GM21360 (cell line): ENCODE measurements at regions not wholly inside any gene's neighbourhood (a gene's known extent, or its start where the extent isn't known, plus 50 kb on each side); places are given as distances from the start of the nearest gene placed in this dataset.

ENCODE experiments used
- ATAC-seq: cut with Tn5 transposase; IDR thresholded peaks from one replicate; pipeline ENCODE4 v1.9.1; 2021; ENCODE audit warnings: mild to moderate bottlenecking, moderate library complexity; ENCODE audit not compliant: unreplicated experiment

DNA sequence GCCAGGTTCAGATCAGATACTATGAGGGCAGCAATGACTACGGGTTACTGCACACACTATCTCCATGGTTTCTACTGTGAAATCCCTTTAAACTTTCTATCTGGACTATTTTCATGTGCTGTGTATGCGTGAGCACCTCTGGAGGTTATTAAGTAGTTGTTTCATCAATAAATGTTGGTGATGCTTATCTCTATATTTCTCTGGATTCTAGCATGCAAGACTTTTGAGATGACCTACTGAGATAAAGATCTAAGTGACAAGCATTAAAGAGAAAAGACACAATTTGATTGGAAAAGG is 194.0 kb downstream of the NRIP1 start:
- no peak for ATAC-seq

DNA sequence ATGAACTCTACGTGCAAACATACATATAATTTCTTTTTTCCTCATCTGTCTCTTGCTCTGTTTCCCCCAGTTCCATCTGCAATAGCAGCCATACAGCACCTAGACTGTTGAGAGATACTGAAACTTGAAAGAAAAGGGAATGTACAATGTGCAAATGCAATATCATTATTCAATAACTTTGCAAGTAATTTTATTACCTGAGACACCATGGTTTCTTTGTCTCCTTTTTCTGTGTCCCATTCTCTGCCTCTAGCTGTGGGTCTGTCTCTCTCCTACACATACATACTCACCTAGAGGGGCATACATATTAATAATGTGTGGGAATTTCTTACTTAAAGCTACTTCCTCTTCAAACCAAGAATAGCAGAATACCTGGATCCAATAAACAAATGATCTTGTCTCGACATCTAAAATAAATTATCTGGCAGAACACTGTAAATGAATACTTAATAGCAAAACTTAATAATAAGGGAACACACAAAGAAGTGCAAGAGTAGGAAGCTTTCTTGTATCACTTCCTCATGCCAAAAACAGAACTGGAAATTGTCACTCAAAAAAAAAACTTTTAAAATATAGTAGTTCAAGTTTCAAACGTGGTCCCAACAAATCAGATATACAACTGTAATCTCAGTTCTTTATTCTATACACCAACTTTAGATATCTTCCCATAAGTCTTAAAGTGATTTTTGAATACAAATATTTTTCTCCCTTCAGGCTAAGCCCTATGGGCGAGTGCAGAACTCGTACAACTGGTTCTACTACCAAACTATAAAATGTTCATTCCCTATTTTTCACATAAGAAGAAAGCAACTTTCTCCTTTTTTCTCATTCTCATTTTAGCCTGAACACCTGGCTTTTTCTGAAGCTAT is 194.6 kb downstream of the NRIP1 start:
- ATAC-seq, result no peak

DNA sequence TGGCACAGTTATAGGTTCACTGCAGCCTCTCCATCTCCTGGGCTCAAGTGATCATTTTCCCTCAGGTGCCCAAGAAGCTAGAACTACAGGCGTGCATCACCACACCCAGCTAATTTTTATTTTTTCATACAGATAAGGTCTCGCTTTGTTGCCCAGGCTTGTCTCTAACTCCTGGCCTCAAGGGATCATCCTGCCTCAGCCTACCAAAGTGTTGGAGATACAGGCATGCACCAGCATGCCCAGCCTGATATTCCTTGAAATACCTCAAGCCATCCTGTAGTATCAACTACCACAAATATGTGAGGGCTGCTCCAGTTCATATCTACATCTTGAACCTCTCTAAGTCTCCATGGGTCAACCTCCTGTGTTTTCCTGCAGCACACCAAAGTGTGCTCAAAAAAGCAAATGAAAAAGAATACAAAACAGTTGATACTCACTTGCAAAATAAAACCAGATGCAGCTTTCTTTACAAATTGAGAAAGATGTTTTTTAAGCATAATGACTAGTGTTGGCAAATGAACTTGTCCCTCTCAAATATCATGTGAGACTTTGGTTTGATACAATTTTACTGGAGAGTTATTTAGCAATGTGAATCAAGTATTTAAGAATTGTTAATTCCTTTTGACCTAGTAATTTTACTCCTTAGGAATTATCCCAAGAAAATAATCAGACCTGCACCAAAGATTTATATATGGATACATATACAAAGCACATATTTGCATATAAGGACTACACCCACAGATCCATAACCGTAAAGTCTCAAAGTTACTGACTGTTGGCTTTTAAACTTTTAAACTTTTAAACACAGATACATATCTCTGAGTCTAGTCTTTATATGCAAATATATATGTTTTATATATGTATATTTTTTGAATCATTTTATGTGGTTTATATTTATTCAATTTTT is 197.7 kb downstream of the NRIP1 start:
- ATAC-seq, result no peak

DNA sequence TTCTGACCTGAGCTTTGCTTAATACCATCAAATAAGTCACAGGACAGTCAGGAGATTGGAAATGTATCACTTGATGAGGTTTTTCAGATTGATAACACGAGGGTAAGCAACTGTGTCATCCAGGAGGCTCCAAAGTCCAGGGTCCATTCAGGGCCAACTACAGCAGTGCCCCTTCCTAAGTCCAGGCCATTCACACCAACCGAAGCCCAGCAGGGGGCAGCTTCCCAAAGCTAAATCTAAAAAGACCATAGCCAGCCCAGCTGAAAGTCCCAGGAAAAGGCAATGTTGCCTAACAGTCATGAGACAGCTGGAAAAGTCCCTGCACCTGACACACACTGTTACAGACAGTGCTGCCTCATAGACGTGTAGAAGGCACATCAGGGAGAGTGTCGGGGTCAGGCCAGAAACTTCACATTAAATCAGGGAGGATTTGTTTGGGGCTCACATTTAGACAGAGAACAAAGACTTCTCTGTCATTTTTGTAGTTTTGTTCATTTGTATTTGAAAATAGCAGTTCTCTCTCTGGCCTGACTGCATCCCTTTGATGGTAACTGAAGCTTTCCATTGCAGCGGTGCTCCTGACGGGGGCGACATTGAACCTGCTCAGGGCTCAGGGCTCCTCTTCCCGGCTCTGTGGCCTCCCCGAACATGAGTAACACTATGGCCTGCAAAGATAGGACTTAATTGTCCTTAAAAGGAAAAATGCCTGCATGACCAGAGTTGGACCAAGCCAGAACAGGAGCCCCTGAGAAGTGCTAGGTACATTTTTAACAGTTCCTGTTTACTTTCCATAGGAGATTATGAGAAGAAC is 200.4 kb downstream of the NRIP1 start:
- peak; percentile 80 for ATAC-seq

DNA sequence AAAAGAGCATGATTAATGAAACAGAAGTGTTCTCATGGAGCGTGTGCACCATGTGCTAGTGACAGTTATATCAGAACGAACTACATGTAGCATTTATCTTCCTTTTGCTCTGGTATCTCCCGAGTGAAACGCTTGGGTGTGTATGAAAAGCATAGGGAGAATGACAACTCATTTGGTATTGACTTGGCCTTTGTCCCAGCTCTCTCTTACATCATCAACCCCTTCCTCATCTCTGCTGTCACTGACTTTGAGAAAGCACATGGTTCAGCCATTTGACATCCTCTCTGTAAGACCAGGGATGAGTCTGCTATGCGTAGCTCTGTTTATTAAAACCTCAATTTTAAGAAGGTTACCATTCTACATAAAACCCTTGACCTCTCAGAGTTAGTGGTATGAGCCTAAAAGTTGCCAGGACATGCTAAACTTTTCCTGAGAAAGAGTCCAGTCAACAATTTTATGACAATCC is 201.0 kb downstream of the NRIP1 start:
- ATAC-seq, result no peak

DNA sequence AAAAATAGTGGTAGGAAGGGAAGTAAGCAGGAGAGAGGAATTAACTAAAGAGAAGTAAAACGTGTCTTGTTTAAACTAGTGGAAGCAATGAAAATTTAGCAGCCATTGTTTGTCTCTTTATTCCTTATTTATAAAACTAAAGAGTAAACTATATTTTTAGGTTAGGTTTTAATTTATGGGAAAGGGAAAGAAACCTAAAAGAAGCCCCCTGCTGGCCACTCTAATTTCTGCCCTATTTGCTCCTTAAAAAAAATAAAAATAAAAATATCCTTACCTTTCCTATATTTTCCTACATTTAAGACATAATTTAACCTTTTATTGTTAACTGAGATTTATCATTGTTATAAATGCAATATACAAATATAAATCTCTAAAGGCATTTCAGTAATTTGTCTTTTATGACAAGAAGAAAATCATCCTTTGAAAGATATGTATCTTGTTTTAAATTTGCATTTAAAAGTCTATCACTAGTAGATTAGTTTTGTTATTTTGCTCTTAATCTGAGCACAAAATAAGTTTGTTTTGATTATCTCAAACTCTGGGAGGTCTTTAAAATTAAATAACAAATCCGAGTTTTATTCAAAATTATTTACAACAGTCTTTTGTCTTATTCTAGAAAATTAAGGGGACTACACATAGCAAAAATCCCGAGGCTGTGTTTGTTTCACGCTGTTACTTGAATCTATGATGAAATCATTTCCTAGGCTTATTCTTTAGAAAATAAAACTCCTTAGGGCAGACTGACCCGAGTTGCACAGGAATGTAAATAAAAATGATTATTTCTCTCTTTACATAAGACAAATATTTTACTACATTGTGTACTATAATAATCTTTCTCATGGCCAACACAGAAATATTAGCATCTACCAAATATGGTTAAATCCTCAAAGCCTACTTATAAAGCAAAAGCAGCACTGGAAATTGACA is 201.7 kb downstream of the NRIP1 start:
- no peak for ATAC-seq

DNA sequence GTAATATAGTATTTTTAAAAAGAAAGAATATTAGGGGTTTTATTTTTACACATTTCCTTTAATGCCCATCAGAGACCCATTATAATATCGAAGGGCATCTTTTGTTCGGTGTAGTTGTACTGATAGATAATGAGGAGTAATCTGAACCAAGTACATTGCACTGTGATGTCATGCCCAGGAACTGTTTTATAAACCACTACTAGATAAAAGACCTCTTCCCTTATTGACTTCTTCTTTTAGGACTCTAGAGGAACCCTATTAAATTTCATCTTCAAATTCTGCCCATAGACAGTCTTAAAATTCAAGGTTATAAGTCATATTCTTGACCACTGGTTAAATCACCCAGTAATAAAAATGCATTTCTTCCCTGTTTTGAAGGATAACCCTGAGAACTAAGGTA is 206.5 kb downstream of the NRIP1 start:
- no peak for ATAC-seq

DNA sequence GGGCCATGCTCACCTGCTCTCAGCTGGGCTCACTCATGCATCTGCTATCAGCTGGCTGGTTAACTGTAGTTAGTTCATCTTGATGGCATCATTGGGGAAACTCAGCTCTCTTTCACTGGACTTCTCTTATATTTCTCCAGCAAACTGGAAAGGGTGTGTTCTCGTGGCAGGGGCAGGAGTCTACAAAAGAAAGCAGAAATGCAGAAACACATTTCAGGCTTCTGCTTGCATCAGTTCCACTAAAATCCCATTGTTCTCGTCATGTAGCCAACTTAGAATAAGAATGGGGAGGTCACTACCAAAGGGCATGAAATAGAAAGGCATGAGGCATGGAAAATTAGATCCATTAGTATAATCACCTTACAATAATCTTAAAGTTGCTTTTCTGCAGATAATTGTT is 207.3 kb downstream of the NRIP1 start:
- ATAC-seq, result no peak

DNA sequence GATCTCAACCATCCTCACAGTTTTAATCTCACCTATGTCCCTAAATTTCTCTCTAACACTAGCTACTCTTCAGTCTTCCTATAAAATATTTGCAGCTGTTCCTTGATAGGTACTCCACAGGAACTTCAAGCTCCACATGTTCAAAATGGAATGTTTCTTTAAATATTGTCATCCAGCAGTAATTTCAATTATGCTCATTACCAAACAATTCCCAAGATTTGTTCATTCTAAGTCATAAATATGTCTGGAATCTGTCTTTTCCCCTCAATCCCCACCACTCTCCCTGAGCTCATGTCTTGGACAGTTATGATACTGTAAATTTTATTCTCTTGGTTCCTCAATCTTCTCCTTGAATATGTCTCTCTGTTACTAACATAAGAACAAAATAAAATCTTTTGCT is 214.4 kb downstream of the NRIP1 start:
- no peak for ATAC-seq

DNA sequence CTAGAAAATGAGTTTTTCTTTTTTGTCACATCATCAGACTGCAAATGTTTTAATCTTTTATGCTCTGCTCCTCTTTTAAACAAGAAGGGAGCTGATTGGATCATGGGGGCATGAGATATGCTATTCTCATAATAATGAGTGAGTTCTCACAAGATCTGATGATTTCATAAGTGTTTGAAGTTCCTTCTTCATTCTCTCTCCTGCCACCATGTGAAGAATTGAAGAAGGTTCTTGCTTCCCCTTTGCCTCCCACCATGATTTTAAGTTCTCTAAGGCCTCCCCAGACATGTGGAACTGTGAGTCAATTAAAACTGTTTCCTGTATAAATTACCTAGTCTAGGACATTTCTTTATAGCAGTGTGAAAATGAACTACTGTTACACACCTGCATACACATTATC is 218.2 kb downstream of the NRIP1 start:
- ATAC-seq, result no peak

DNA sequence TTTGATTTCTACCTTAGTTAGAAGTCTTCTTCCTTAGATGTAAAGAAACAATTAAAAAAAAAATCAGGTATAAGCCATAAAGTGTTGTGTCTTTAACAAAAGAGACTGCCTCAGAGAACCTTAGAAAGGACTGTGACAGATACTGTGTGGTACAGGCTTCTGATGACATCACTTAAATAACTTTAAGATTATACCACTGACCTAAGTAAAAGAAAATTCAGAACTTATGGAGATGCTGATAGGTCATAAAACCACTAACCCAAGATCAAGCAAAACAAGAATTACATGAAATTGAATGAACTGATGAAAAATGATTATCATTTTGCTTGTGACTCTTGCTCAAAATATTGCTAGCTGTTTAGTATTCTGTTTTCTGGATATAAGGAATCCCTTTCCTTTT is 220.8 kb downstream of the NRIP1 start:
- ATAC-seq, result no peak

DNA sequence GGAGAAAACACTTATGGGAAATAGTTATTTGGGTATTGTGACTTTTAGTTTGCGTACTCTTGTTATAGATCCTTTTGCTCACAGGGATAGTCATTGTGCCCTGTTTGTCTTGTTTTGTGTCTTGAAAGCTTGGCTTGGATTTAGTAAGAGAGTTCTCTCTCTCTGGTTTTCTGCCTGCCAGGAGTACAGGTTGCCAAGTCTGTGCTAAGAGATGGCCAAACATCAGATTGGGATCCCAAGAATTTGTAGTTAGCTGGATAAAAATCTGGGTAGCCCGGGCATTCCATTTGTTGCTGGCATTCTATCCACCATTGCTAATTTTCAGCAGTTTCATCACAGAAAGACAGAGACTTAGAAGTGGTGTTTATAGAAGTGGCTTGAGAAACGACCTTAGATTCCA is 222.2 kb downstream of the NRIP1 start:
- ATAC-seq, result no peak

DNA sequence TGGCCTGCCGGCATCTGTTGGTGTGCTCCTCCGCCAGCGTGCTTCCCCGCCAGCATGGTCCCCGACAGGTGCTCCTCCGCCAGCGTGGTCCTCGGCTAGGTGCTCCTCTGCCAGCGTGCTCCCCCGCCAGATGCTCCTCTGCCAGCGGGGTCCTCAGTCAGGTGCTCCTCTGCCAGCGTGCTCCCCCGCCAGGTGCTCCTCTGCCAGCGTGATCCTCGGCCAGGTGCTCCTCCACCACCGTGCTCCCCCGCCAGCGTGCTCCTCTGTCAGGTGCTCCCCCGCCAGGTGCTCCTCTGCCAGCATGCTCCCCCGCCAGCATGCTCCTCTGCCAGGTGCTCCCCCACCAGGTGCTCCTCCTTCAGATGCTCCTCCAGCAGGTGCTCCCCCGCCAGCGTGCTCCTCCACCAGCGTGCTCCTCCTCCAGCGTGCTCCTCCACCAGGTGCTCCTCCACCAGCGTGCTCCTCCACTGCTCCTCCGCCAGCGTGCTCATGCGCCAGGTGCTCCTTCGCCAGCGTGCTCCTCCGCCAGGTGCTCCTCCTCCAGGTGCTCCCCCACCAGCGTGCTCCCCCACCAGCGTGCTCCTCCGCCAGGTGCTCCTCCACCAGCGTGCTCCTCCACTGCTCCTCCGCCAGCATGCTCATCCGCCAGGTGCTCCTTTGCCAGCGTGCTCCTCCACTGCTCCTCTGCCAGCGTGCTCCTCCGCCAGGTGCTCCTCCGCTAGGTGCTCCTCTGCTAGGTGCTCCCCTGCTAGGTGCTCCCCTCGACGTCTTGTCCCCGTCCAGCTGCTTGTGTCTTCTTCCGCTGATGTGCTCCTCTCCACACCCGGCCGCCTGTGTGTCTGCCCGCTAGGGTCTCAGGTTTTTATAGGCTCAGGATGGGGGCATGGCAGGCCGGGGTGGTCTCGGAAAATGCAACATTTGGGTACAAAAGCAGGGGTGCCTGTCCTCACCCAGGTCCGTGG is 223.0 kb downstream of the NRIP1 start:
- ATAC-seq, result no peak

DNA sequence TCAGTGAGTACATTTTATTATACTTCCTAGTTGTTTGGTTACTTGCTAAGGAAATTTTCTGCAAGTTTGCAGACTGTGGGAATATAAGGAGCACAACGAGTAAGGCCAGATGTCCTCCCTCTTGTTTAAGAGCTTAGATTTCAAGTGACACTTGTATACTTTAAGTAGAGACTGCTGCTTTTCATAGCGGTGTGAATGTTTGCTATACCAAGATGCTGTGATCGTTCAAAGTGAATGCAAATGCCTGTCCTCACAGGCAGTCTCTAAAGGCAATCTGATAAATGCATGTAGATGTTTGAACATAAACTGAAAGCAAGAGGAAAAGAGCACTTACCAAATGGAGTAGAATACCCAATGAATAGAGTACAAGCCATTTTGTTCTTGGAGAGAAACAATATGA is 226.4 kb downstream of the NRIP1 start:
- no peak for ATAC-seq

DNA sequence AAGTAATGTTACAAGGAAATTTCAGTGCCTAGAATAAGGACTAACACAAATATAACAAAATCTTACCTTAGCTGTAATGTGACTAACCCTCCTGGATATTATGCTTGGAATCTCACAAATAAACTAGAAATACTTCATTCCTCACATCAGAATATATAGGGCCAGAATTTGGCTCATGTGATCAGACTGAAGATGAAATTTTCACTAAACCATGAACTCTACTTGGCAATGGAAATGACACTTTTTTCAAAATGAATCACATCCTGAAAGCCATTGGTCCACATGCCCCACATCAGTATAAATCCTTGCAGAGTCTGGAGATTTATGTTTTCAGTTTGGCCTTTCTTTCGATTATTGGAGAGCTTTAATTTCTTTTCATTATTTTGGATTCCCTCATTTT is 227.8 kb downstream of the NRIP1 start:
- no peak for ATAC-seq

DNA sequence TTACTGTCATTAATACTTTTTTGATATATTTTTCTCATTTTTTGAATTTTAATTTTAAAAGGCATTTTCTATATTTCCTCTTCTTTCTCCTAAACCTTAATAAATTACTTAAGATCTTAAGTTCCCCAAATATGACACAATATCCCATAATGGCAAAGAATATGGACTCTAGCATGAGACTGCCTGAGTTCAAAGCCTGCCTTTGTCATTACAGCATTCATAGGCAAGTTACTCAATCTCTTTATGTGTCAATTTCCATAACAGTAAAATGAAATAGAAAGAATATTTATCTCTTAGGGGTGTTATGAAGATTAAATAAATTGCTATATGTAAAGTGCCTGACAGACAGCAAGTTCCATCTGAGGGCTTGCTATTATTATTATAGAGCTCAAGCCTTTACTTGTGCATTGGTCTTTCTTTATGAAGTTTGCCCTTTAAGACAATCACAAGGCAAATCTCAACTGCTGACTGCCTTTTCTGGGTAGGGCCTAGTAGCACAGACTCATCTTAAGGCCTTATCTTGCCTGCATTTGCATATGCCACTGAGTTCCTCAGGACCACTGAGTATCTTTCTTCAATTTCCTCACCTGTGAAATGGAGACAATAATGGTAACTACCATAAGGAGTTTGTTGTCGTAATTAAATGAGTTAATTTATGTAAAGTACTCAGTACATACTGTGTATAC is 231.0 kb downstream of the NRIP1 start:
- no peak for ATAC-seq

DNA sequence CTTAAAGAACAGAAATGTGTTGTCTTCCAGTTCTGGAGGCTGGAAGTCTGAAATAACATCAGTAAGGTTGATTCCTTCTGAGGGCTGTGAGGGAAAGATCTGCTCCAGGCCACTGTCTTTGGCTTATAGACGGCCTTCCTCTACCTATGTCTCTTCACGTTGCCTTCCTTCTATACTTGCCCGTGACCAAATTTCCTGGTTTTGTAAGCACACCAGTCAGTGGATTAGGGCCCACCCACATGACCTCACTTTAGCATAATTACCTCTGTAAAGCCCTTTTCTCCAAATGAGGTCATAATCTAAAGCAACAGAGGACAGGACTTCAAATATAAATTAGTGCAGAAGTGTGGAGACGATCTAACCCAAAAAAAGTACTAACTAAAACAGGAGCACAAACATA is 231.6 kb downstream of the NRIP1 start:
- no peak for ATAC-seq

DNA sequence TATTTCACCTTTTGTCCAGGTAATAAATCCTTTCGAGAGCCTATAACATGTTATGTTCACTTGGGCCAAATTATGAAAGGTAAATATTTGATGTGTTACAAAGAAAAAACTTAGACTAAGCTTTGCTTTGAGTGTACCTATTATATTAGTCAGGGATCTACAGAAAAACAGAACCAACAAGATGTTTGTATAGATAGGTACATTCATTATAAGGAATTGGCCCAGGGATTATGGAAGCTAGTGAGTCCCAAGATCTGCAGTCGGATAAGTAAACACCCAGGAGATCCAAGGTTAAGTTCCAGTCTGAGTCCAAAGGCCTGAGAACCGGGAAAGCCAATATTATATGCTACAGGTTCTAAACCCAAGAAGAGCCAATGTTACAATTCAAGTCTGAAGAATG is 234.5 kb downstream of the NRIP1 start:
- ATAC-seq, result no peak

DNA sequence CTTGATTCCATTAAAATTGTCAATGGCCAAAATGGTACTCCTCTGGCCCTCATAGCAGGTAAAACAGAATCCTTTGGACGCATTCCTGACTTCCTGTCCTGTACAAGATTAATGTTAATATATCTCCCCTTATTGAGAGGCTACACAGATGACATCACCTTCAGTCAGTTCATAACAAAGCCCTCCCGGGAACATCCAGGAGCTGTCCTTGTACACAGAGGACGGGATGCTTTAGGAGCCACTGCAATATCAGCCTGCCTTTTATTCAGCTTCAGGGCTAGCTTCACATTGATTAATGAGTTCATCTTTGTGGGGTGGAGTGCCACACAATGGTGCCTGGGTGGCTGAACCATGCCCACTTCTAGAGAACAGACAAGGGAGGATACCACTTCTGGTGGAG is 235.1 kb downstream of the NRIP1 start:
- no peak for ATAC-seq
